HG03039 (cell line): ENCODE measurements at regions not wholly inside any gene's neighbourhood (a gene's known extent, or its start where the extent isn't known, plus 50 kb on each side); places are given as distances from the start of the nearest gene placed in this dataset.

Experiments used
- ATAC-seq: cut with Tn5 transposase; IDR thresholded peaks from one replicate; pipeline ENCODE4 v1.9.1; 2021; ENCODE audit warnings: mild to moderate bottlenecking, moderate library complexity; ENCODE audit not compliant: unreplicated experiment

DNA sequence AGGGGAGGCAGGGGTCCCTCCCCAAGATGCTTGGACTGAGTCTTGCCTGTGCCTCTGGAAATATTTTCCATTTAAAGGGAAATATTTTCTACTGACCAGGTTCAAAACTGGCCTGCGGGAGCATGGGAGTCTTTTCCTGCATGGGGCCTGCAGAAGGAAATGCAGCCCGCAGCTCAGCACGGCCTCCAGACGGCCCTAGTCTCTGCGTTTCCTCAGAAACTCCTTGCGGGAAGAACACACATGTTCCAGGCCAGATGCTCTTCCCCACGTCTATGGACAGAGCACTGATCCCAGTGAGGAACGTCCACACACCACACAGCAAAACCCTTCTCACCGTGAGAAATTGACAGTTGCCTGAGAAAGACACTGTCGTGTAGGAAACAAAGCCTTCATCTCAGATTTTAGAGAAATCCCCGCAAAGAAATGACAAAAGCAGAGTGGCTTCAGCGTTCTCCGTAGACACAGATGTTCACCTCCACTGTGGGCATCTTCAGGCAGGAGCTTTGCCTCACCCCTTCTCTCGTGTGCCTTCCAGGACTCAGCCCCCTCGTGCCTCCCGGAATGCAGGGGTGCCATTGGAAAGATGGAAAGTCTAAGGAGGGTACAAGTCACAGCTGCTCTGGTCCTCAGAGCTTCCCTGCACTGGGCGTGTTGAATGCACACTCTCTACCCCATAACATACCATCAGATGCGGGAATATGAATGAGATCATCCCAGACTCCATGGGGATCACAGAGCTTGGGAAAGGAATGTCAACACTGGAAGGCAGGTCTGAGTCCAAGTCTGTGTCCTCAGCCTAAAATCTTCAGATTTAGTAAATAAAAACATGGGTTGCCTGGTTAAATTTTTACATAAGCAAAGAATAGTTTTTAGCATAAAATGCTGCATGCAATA lies 438.7 kb upstream of the SALL3 start:
- no peak for ATAC-seq

DNA sequence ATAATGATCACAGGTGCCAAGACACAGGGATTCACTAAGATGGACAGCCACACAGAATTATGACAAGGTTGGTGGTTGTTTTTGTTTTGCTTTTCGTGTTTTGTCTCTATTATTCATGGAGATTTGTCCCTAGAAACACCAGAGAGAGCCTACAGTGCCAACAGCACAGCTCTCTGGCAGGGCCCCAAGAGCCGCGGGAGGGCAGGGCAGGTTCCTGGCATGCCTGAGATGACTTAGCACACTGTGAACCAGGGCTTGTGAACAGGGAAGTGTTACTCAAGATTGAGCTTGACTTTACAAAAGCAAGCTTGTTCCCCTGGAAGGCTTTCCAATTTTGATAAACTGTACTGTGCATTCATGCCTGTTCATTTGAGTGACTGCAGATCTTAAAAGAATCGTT lies 437.4 kb upstream of the SALL3 start:
- no peak for ATAC-seq

- ATAC-seq: no peak
Observed at GRCh38 chr18:78543201-78543725, 436.4 kb upstream of the SALL3 start.

- ATAC-seq: no peak
Observed at GRCh38 chr18:78546281-78546680, 433.3 kb upstream of the SALL3 start.

- no peak for ATAC-seq
Observed at GRCh38 chr18:78547817-78548216, 431.8 kb upstream of the SALL3 start.

GRCh38 chr18:78548261-78549058 lies 431.2 kb upstream of the SALL3 start:
- ATAC-seq: no peak

GRCh38 chr18:78549971-78550370 lies 429.6 kb upstream of the SALL3 start:
- no peak for ATAC-seq

DNA sequence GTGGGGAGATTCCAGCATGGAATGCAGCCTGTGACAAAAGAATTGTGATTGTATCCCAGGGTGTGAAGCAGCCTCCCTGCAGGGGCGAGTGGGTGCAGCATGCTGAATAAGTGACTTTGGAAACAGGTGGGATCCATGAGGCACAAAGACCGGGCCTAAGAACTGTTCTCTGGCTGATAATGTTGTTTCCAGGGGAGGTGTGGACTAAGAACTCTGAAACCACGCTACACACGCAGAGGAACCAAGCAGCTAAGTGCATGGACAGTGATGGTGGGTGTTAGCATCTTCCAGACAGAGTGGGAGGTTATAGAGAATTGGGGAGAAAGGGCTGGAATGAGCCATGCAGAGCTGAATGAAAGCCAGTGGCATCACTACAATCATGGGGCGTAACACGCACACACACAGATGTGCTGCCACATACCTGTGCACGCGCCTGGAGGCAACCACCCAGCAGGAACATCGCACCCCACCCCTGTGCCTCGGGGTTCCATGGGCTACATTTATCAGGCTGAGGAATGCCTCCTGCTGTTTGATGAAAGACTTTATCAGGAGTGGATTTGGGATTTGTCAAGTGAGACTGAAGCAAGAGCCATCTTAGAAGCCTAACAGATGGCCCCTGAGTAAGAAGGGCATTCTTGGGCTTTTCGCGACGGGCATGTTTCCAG lies 424.5 kb upstream of the SALL3 start:
- no peak for ATAC-seq

- ATAC-seq: no peak
Observed at GRCh38 chr18:78557371-78557770, 422.2 kb upstream of the SALL3 start.

GRCh38 chr18:78558101-78558810 lies 421.4 kb upstream of the SALL3 start:
- ATAC-seq: no peak

DNA sequence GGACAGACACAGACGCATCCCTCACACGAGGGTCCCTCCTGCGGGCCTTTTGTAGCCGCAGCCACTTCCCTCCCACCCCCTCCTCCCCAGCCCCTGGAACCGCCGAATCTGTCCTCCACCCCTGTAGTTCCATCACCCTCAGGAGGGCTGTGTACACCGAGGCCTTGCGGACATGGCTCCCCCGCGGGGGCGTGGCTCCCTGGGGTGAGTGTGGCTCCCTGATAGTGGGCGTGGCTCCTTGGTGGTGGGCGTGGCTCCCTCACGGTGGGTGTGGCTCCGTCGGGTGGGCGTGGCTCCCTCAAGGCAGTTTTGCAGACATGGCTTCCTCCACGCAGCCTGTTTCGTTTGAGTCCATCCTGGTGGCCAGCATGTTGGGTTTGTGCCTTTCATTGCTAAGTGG lies 420.7 kb upstream of the SALL3 start:
- no peak for ATAC-seq

DNA sequence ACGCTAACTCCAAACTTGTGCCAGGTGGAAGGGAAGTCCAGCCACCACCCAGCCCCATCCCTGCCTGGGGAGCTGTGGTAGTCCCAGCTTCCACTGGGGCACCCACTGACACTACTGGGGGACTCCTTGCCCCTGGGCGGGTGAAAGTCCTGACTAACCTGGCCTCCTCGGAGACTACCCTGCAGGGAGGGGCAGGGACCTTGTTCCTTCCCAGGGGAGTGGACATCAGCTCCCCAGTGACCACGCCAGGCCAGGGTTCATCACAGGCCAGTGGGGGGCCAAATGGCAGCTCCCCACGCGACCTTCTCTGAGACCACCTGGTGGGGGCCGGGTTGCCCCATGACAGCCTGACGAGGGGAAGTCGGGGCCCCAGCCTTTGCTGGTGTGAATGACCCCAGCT lies 420.0 kb upstream of the SALL3 start:
- no peak for ATAC-seq

- no peak for ATAC-seq
Observed at GRCh38 chr18:78561757-78562510, 417.7 kb upstream of the SALL3 start.

DNA sequence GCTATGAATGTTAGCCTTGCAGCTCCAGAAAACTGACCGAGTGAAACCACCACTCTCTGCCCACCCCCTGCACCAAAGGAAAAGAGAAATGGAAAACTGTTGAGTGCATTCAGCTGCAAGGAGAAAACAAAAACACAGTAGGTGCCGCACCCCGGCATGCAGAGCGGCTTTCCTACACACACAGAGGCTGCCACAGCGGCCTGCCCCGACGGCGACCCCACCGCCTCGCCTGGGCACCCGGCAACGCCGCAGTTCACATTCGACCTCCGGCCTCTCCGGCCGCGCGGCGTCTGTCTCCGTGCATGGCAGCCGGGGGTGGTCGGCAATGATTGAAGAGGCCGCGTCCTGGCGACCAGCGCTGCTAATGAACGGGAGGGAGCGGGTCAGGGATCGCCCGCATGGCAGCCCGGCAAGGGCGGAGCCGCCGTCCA lies 417.1 kb upstream of the SALL3 start:
- no peak for ATAC-seq

- ATAC-seq: no peak
Observed at GRCh38 chr18:78563110-78563509, 416.5 kb upstream of the SALL3 start.

- no peak for ATAC-seq
Observed at GRCh38 chr18:78564030-78564429, 415.6 kb upstream of the SALL3 start.

GRCh38 chr18:78564518-78564917 lies 415.1 kb upstream of the SALL3 start:
- no peak for ATAC-seq

DNA sequence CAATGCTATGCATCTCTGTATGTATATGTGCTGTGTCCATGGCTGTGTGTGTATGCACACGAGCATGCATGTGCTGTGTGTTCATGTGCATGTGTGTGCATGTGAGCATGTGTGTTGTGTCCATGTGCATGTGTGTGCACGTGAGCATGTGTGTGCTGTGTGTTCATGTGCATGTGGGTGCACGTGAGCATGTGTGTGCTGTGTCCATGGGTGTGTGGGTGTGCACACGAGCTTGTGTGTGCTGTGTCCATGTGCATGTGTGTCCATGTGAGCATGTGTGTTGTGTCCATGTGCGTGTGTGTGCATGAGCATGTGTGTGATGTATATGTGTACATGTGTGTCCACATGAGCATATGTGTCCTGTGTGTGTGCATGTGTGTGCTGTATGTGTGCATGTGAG lies 414.4 kb upstream of the SALL3 start:
- ATAC-seq: no peak

DNA sequence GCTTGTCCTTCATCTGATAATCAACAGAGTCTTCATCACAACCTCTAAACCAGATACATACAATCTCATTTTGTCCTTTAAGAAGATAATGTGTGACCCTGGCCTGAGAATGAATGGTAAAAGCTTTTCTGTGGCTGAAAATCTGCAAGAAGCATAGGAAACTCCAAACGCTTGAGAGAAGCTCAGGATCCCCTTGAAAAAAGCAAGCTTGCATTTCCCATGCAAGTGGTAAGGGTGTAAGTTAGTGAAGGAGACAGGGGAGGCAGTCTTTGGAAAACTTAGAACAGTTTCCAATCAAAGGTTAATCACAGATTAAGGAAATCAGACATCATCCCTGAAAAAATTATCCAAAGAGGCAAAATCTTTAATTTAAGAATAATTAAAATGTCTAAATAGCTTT lies 413.6 kb upstream of the SALL3 start:
- no peak for ATAC-seq

DNA sequence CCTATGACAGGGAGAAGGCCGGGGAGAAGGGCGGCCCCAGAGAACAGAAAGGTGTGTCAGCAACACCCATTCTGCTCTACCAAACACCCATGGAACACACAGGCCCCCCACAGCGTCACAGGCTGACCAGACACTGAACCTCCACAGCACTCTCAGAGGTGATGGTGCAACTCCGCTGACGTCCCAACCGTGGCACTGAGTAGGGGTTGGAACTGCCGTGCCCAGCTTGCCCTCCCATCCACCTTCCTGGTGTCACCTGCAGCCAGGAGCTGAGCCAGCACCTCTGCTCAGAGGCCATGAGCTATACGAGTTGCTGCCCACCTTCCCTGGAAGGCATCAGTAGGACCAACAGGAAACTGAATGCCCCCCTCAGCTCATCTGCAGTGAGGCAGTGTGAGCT lies 412.9 kb upstream of the SALL3 start:
- no peak for ATAC-seq
